Esophagus muscularis mucosa (tissue), 4 donors: ENCODE measurements at regions not wholly inside any gene's neighbourhood (a gene's known extent, or its start where the extent isn't known, plus 50 kb on each side); places are given as distances from the start of the nearest gene placed in this dataset.

Experiments used
- CTCF ChIP-seq, 3 experiments: fragments of 200-600 bp in 2 of 3; fragments of 450-650 bp in 1 of 3; sonication (generic) in 2 of 3; IDR thresholded peaks; one replicate each; pipeline ENCODE4 v1.5.1; 2017 to 2019; ENCODE audit warnings: antibody characterized with exemption in 3 of 3, mild to moderate bottlenecking in 2 of 3, moderate library complexity in 1 of 3
- EP300 ChIP-seq: sonication (generic); formaldehyde crosslinking; IDR thresholded peaks from one replicate; pipeline ENCODE4 v1.6.1; 2017; ENCODE audit warnings: antibody characterized with exemption
- POLR2A ChIP-seq: fragments of 450-650 bp; IDR thresholded peaks from one replicate; pipeline ENCODE4 v1.6.1; 2017; ENCODE audit warnings: antibody characterized with exemption, moderate library complexity, mild to moderate bottlenecking, low read depth
- POLR2AphosphoS5 ChIP-seq, 2 donors: sonication (generic); formaldehyde crosslinking; IDR thresholded peaks; one replicate each; pipeline ENCODE4 v1.6.1; 2017; ENCODE audit warnings: antibody characterized with exemption in 2 of 2

- TF ChIP-seq CTCF (IDR thresholded peaks at IDR 0.05) = no peak
- TF ChIP-seq POLR2A = no peak
- no peak for TF ChIP-seq EP300
- no peak for TF ChIP-seq POLR2AphosphoS5 (IDR thresholded peaks at IDR 0.05)
These were observed 100.0 kb downstream of the CCDC34 start for GRCh38 chr11:27263046-27263445.
